SK-N-MC (cell line): ENCODE measurements at regions not wholly inside any gene's neighbourhood (a gene's known extent, or its start where the extent isn't known, plus 50 kb on each side); places are given as distances from the start of the nearest gene placed in this dataset.

ENCODE experiments used
- EZH2 ChIP-seq: fragments of 200-600 bp; sonication (generic); IDR thresholded peaks from one replicate; pipeline ENCODE4 v1.6.1; 2017; ENCODE audit warnings: antibody characterized with exemption
- FOXP2 ChIP-seq: optimal IDR thresholded peaks from 2 replicates; pipeline ENCODE3; 2011; ENCODE audit warnings: mild to moderate bottlenecking, moderate library complexity; ENCODE audit not compliant: insufficient read depth; ENCODE audit errors: extremely low read length, control extremely low read depth
- POLR2AphosphoS5 ChIP-seq: IDR thresholded peaks from 2 replicates; pipeline ENCODE4 v1.6.1; 2012; ENCODE audit warnings: mild to moderate bottlenecking, low read depth, low read length, borderline replicate concordance

- no peak for TF ChIP-seq EZH2
- TF ChIP-seq POLR2AphosphoS5: no peak
- no peak for TF ChIP-seq FOXP2
Observed at GRCh38 chr15:47351501-47351900, 365.8 kb upstream of the SEMA6D start.
